HCEC 1CT (cell line): ENCODE measurements at regions not wholly inside any gene's neighbourhood (a gene's known extent, or its start where the extent isn't known, plus 50 kb on each side); places are given as distances from the start of the nearest gene placed in this dataset.

Experiments used
- DNase-seq: peaks from one replicate; pipeline ENCODE4 v3.0.0-alpha.2; 2017

GRCh38 chr12:69064734-69065443 is 131.9 kb upstream of the CPM start:
- no peak for DNase-seq

DNA sequence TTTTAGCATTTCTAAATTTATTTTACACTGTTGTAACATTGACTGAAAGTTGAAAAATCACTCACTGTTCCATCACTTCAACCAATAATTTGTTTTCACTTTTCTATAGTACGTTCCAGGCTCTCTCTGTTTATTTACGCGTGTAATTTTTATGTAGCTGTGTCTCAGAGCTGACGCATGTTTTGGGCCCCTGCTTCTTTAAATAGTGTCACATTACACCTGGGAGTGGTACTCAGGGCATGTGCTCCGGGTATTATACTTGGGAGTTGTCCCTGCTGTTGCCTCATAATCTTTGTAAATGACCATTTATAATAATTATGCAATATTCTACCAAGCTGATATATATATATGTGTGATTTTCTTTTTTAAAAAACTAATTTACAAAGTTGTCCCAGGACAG is 132.8 kb upstream of the CPM start:
- no peak for DNase-seq

DNA sequence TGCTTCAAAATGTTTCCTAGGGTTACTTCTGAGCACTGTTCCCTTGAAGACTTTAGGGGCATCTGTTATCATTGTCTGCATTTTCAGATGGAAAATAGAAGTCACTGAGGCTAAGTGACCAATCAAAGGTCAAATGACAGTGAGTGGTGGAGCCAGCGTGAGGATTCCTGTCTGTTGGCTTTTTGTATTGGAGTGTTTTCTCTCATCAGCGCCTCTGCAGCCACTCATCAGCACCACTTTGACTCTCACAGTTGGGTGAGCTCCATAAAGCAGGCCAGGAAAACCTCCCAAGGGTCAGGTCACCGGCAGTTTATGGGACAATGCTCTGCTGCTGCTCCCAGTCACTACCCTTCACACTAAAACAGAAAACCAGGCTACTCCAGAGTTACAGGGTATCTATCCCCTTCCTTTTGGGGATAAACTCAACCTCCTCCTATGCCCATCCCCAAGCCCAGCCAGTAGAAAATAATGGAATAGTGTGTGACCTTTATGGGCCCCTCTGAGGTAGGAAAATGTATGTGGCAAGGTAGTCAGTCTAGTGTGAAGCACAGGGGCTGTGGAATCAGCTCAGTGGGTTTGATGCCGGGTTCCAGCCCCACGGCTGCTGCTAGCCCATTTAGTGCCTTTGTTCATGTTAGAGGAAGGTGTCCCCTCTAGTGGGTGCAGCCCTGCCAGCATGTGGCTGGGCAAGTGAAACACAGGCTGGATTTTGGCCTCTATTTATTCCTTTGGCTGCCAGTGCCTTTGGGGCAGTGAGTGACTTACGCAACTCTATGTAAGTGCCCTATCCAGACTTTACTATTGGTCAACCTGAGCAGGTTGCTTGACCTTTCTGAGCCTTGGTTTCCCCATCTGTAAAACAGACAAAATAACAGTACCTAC is 133.8 kb upstream of the CPM start:
- no peak for DNase-seq

DNA sequence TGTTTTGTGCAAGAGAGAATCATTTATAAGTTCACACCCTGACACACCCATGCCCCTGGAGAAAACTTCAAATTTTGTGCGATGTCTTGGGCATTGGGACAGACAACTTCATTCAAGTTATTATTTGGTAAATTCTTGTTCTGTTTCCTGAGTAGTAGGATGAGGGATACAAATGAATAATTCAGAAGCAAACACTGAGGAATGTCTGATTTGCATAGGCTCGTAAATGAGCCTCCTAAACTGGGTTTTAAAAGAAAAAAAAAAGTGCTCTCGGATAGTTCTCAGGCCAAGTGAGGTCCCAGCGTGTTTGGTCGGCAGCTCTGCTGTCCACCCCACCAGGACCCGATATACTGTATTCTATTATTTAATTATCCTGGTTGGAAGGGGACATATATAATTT is 134.7 kb upstream of the CPM start:
- DNase-seq, result no peak

DNA sequence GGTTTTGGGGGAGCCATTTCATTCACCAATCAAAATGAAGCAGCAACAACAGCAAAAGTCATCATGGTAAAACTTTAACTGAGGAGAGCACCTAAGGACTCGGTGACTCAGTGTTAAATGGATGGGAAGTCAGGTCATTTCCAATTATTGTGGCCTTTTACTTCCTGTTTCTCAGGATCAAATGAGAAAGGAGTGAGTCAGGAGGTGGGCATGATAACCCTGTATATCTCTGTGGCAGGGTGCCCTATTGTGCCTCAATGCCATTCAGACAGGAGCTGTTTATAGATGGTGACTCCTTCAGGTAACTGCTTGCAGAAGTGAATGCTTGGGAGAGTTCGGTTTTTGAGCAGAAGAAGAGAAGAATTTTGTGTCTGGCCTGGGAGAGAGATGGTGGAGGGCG is 135.5 kb upstream of the CPM start:
- DNase-seq, result peak; percentile 53

- DNase-seq, result no peak
Measured at GRCh38 chr12:69069479-69069878, 136.5 kb upstream of the CPM start.

DNA sequence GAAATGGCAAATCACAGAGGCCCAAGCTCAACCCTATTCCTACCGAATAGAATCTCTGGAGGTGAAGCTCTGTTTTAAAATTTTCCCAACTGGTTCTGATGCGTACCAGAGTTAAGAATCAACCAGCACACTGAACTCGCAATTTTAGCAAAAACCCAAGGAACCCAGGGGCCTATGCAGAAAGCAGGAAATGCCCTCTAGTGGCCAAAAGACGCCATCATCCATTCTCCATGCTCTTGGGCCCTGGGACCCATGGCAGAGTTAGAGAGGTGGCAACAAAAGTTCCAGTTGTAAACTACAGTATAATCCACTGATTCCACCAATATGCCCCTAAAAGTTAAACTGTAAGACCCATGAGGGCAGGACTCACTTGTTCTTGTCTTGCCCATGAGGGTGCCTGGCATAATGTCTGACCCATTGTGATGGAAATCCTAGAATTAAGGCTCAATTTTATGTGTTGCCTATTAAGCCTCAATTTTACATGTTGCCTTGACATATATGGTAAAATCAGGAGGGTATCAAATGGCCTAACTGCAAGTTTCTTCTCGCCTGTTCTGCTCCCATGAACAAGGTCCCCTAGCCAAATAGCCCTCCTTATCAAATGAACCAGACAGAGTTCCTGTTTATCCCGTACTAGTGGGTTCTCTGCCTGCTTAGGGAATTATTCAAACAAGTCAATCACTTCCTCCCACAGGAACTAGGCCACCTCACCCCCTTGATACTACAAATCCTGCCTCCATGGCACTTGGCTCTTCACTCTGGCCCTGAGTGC is 137.5 kb upstream of the CPM start:
- peak; percentile 63 for DNase-seq

- no peak for DNase-seq
Measured at GRCh38 chr12:69071091-69071370, 138.1 kb upstream of the CPM start.

- DNase-seq, result no peak
Measured at GRCh38 chr12:69073035-69073434, 140.1 kb upstream of the CPM start.

DNA sequence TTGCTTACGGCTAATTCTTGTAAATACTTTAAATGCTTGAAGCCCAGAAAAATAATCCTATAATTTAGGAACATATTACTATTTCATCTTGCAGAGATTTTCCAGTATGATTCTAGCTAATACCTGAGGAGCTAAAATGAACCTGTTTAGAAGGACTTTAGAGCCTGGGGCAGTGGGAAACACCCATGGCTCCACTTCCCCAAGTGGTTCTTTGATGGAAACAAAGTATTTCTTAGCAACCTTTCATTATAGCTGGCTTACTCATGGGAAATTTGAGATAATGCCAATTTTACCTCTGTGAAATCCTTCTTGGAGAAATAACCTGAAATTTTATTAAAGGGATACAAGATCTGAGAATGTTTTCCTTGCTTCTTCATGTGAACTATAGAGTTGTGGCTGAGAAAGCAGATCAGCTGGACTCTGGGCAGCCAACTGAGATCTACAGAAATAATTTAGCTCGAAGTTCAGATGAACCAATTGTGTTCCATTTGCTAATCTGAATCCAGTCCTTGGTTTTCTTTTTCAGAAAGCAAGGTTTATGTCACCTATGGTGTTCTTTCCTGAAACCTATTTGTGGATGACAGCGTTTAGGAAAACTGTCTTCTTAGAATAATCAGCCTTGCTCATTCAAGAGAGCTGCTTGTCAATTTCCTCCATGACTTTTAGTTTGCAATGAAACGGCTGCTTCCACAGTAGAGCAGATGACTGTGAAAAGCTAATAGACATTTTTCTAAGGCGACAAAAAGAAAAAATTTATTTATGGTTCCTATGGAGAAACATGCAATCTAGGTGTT is 141.8 kb upstream of the CPM start:
- DNase-seq, result no peak

- no peak for DNase-seq
Measured at GRCh38 chr12:69083689-69084088, 150.7 kb upstream of the CPM start.

- no peak for DNase-seq
Measured at GRCh38 chr12:69084816-69085378, 151.9 kb upstream of the CPM start.

DNA sequence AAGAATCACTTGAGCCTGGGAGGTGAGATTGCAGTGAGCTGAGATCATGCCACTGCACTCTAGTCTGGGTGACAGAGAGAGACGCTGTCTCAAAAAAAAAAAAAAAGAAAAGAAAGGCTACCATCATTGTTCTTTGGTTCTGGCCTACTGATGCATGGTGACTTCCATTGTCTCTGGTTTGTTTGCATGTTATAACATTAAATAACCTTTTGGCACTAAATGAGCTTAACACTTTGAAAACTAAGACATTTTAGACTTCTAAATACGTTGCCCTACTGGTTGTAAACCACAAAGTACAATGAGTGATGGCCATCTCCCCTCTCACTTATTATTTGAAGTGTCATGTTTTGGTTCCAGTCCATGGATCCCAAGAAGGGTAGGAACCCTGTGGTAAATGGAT is 152.9 kb upstream of the CPM start:
- DNase-seq, result no peak

GRCh38 chr12:69087986-69088385 is 151.4 kb upstream of the CPSF6 start:
- no peak for DNase-seq

- no peak for DNase-seq
Measured at GRCh38 chr12:69090722-69091121, 148.6 kb upstream of the CPSF6 start.

DNA sequence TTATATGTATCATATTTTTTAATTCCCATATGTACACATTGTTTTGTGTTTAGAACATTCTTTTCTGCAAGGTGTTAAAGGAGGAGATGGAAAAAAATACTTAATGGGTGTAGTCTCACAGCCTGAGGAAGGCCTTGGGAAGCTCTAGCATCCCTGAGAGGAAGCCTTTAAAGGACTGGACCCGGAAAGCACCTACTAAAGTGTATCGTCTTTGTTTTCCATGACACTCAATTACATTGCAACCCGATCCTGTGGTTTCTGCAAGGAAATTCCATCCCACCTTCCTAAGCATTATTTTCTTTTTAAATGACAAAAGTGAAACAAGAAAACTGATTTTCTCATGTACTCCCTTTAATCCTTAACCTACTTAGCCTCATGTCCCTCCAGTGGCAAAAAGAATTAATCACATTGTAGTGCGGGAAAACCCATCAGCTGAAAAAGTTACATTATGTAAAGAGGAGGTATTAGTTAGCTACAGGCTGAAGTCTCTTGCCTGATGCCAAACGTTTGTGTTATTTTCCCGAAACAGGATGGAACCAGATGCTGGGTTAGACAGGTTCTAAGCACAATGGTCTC is 147.8 kb upstream of the CPSF6 start:
- no peak for DNase-seq

DNA sequence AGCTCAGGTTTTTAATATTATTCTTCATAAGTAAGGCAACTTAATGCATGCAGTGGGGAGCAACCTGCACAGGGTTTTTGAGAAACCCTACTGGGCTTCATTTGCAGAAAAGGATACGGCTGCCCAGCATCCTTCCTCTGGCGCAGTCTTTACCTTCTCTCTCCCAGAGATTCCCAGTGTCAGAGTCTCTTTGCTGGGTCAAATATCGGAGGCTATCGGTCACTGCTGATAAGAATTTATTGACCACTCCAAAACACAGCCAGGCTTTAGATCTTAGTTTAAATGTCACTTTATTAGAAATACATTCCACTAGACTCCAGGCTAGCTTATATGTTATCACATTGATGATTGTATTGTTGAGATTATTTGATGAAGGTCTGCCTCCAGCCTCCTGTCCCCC is 147.2 kb upstream of the CPSF6 start:
- no peak for DNase-seq

DNA sequence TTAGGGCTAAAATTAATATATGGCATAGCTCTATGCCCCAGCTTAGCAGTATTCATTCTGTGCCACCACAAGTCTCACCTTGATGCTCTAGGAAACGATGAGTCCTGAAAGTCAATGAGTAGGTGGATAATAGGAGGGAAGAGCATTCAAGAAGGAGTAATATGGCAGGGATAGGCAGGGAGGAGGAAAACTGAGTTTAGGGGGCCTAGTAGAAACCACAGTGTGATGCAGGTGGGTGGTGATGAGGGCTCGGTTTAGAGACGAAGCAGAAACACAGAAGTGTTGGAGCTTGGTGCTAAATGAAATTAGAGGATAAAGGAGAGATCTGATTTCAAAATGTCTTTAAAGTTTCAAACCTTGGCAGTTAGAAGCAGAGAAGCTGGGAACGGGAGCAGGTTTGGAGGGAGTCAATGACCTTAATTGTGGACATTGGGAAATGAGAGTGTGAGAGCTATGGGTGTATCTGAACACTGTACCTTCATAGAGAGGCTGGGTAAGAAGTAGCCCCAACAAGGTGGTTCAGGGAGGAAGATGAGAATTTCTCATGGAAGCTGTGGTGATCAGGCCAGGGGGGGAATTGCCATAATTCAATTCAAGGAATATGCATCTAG is 144.7 kb upstream of the CPSF6 start:
- no peak for DNase-seq

DNA sequence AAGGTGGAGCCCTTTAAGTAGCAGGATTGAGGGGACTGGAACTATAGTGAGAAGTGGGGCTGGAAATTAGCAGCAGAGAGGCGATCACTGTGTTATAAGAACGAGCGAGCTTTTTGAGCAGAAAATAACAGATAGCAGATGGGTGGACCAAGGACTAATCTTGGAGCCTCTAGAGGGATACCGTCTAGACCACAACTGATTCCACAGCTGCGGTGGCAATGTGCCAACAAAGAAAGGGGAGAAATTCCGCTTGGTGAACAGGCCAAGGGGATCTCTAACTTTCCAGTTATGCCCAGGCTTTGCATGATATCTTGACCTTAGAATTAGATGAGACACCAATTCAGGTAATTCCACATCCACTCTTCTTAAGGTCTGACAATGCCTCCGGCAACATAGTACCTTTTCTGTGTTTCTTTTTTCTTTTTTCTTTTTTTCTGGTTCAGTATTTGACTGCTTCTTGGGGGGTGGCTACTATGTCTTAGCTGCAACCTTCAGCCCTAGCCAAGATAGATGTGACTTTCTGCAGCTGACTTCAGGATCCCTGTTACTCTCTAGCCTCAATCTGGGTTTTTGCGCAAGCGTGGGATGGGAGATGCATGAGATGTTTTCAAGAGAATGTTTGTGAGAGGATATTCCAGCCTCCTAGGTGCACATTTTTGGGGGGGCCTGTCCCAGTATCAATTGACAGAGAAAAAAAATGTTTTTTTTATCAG is 143.4 kb upstream of the CPSF6 start:
- DNase-seq, result no peak

- DNase-seq, result no peak
Measured at GRCh38 chr12:69096669-69097335, 142.6 kb upstream of the CPSF6 start.
